SK-N-SH (cell line): ENCODE measurements at regions not wholly inside any gene's neighbourhood (a gene's known extent, or its start where the extent isn't known, plus 50 kb on each side); places are given as distances from the start of the nearest gene placed in this dataset.

Experiments used
- EP300 ChIP-seq, 2 experiments: IDR thresholded peaks; 2 replicates each; pipeline versions ENCODE4 v1.4.0 to v1.6.1; 2012; ENCODE audit warnings: borderline replicate concordance in 1 of 2, low read depth in 1 of 2, low read length in 1 of 2
- GABPA ChIP-seq: IDR thresholded peaks from 2 replicates; pipeline ENCODE4 v1.4.0; 2012; ENCODE audit warnings: low read depth, mild to moderate bottlenecking
- TAF1 ChIP-seq: IDR thresholded peaks from 2 replicates; pipeline ENCODE4 v1.6.1; 2012; ENCODE audit warnings: low read depth, mild to moderate bottlenecking, low read length, moderate library complexity, borderline replicate concordance
- TF ChIP-seq, protein P1 (sequence below): fragments of 200-600 bp; sonication (generic); IDR thresholded peaks from 2 replicates; pipeline ENCODE4 v1.6.1; 2017; ENCODE audit warnings: antibody characterized with exemption, mild to moderate bottlenecking, moderate library complexity
- TF ChIP-seq, protein P2 (sequence below): IDR thresholded peaks from 2 replicates; pipeline ENCODE4 v1.4.0; 2012; ENCODE audit warnings: low read depth, borderline replicate concordance

DNA sequence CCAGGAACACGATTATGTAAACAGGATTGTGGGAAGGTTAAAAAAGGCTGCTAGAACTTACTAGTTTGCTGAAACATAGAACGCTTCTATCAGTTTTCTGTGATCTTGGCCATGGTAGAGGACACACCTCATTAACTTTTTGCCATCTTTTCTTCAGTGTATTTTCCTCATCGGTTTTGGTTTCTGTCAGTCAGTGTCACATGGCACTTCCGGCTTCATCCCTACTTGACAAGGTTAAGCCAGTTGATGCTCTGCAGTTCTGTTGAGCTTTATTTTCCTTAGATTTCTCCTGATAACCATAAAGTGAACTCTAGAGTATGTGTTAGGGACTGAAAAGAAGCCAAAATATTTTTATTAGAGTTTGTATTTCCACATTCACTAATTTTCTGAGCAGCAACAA is 147.5 kb downstream of the NDFIP2 start:
- TF ChIP-seq, protein P1, sequence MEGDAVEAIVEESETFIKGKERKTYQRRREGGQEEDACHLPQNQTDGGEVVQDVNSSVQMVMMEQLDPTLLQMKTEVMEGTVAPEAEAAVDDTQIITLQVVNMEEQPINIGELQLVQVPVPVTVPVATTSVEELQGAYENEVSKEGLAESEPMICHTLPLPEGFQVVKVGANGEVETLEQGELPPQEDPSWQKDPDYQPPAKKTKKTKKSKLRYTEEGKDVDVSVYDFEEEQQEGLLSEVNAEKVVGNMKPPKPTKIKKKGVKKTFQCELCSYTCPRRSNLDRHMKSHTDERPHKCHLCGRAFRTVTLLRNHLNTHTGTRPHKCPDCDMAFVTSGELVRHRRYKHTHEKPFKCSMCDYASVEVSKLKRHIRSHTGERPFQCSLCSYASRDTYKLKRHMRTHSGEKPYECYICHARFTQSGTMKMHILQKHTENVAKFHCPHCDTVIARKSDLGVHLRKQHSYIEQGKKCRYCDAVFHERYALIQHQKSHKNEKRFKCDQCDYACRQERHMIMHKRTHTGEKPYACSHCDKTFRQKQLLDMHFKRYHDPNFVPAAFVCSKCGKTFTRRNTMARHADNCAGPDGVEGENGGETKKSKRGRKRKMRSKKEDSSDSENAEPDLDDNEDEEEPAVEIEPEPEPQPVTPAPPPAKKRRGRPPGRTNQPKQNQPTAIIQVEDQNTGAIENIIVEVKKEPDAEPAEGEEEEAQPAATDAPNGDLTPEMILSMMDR = no peak
- TF ChIP-seq GABPA (no peak), TAF1 (no peak), EP300 (IDR thresholded peaks at IDR 0.05; ENCODE audit: borderline replicate concordance in 1 of 2, low read depth in 1 of 2, low read length in 1 of 2) (peak; percentile 61 to 80; a peak in 3 of 4 replicates)
- TF ChIP-seq, protein P2, sequence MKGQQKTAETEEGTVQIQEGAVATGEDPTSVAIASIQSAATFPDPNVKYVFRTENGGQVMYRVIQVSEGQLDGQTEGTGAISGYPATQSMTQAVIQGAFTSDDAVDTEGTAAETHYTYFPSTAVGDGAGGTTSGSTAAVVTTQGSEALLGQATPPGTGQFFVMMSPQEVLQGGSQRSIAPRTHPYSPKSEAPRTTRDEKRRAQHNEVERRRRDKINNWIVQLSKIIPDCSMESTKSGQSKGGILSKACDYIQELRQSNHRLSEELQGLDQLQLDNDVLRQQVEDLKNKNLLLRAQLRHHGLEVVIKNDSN = peak; percentile 31; the same call in 1 of the 2 replicates
